ENCODE measurements at regions not wholly inside any gene's neighbourhood (a gene's known extent, or its start where the extent isn't known, plus 50 kb on each side); places are given as distances from the start of the nearest gene placed in this dataset.

DNA sequence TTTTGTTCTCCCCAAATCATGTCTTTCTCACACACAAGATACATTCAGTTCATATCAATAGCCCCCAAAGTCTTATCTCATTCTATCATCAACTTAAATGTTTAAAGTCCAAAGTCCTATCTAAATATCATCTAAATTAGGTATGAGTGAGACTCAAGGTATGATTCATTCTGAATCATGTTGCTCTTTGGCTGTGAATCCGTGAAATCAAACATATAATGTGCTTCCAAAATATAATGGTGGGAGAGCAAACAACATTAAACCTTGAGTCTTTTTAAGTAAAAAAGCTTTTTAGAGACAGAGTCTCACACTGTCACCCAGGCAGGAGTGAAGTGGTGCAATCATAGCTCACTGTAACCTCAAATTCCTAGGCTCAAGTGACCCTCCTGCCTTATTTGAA, 139.1 kb downstream of the SAMMSON start:
- Histone ChIP-seq H3K27ac (ENCODE audit: low read depth, low read length) (no peak overlapping the region), H3K4me3 (ENCODE audit: insufficient read depth, low read length, poor library complexity, severe bottlenecking) (no peak overlapping the region), H3K27me3 (ENCODE audit: low read length) (no peaks in the 10 kb centered on the region), H3K4me2 (ENCODE audit: low read depth, low read length, poor library complexity, severe bottlenecking) (no peak overlapping the region), H3K36me3 (ENCODE audit: low read length) (no peaks in the 10 kb centered on the region), H4K20me1 (ENCODE audit: low read depth, low read length) (no peaks in the 10 kb centered on the region), H3K9me3 (ENCODE audit: insufficient read depth, low read length) (no peaks in the 10 kb centered on the region), H3K9me2 (replicated peaks; ENCODE audit: insufficient read depth, low read length) (no peaks in the 10 kb centered on the region), H3K9ac (ENCODE audit: low read length) (no peak overlapping the region), H3F3A (ENCODE audit: insufficient read depth) (no peaks in the 10 kb centered on the region), H3K79me2 (ENCODE audit: insufficient read depth, low read length) (no peaks in the 10 kb centered on the region), H2AFZ (ENCODE audit: low read depth, low read length, severe bottlenecking) (no peak overlapping the region)
- TF ChIP-seq, protein P1, sequence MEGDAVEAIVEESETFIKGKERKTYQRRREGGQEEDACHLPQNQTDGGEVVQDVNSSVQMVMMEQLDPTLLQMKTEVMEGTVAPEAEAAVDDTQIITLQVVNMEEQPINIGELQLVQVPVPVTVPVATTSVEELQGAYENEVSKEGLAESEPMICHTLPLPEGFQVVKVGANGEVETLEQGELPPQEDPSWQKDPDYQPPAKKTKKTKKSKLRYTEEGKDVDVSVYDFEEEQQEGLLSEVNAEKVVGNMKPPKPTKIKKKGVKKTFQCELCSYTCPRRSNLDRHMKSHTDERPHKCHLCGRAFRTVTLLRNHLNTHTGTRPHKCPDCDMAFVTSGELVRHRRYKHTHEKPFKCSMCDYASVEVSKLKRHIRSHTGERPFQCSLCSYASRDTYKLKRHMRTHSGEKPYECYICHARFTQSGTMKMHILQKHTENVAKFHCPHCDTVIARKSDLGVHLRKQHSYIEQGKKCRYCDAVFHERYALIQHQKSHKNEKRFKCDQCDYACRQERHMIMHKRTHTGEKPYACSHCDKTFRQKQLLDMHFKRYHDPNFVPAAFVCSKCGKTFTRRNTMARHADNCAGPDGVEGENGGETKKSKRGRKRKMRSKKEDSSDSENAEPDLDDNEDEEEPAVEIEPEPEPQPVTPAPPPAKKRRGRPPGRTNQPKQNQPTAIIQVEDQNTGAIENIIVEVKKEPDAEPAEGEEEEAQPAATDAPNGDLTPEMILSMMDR (IDR thresholded peaks at IDR 0.05; ENCODE audit: insufficient read depth, low read length, poor library complexity, severe bottlenecking) = no peak
- no peak for TF ChIP-seq EZH2phosphoT487 (conservative IDR thresholded peaks at IDR 0.05; ENCODE audit: low read length)
